ENCODE measurements at regions not wholly inside any gene's neighbourhood (a gene's known extent, or its start where the extent isn't known, plus 50 kb on each side); places are given as distances from the start of the nearest gene placed in this dataset.

GRCh38 chr4:130131536-130131935, 1035.6 kb downstream of the C4orf33 start:
- DNase-seq (ENCODE audit: low read depth in 1 of 2, low spot score in 1 of 2), result no peak

- DNase-seq (ENCODE audit: low read depth in 1 of 2, low spot score in 1 of 2), result no peak
Observed at GRCh38 chr4:130141651-130142050, 1045.7 kb downstream of the C4orf33 start.

- DNase-seq (ENCODE audit: low read depth in 1 of 2, low spot score in 1 of 2), result no peak
Observed at GRCh38 chr4:130143656-130144055, 1047.7 kb downstream of the C4orf33 start.

GRCh38 chr4:130146773-130147172, 1050.8 kb downstream of the C4orf33 start:
- no peak for DNase-seq (ENCODE audit: low read depth in 1 of 2, low spot score in 1 of 2)

GRCh38 chr4:130147641-130148040, 1051.7 kb downstream of the C4orf33 start:
- no peak for DNase-seq (ENCODE audit: low read depth in 1 of 2, low spot score in 1 of 2)

- DNase-seq (ENCODE audit: low read depth in 1 of 2, low spot score in 1 of 2), result no peak
Observed at GRCh38 chr4:130154901-130155300, 1058.9 kb downstream of the C4orf33 start.

GRCh38 chr4:130163701-130164100, 1067.7 kb downstream of the C4orf33 start:
- DNase-seq (ENCODE audit: low read depth in 1 of 2, low spot score in 1 of 2), result no peak

- no peak for DNase-seq (ENCODE audit: low read depth in 1 of 2, low spot score in 1 of 2)
Observed at GRCh38 chr4:130165381-130165780, 1069.4 kb downstream of the C4orf33 start.

GRCh38 chr4:130172156-130172555, 1076.2 kb downstream of the C4orf33 start:
- no peak for DNase-seq (ENCODE audit: low read depth in 1 of 2, low spot score in 1 of 2)

GRCh38 chr4:130178106-130178505, 1082.2 kb downstream of the C4orf33 start:
- no peak for DNase-seq (ENCODE audit: low read depth in 1 of 2, low spot score in 1 of 2)

- no peak for DNase-seq (ENCODE audit: low read depth in 1 of 2, low spot score in 1 of 2)
Observed at GRCh38 chr4:130183096-130183495, 1087.1 kb downstream of the C4orf33 start.

GRCh38 chr4:130183766-130184165, 1087.8 kb downstream of the C4orf33 start:
- DNase-seq (ENCODE audit: low read depth in 1 of 2, low spot score in 1 of 2), result no peak

- no peak for DNase-seq (ENCODE audit: low read depth in 1 of 2, low spot score in 1 of 2)
Observed at GRCh38 chr4:130185123-130185522, 1089.2 kb downstream of the C4orf33 start.

GRCh38 chr4:130186931-130187330, 1091.0 kb downstream of the C4orf33 start:
- DNase-seq (ENCODE audit: low read depth in 1 of 2, low spot score in 1 of 2), result no peak

GRCh38 chr4:130187587-130187986, 1091.6 kb downstream of the C4orf33 start:
- no peak for DNase-seq (ENCODE audit: low read depth in 1 of 2, low spot score in 1 of 2)

- DNase-seq (ENCODE audit: low read depth in 1 of 2, low spot score in 1 of 2), result no peak
Observed at GRCh38 chr4:130192787-130193186, 1096.8 kb downstream of the C4orf33 start.

GRCh38 chr4:130197946-130198345, 1102.0 kb downstream of the C4orf33 start:
- DNase-seq (ENCODE audit: low read depth in 1 of 2, low spot score in 1 of 2), result no peak

GRCh38 chr4:130203571-130203970, 1107.6 kb downstream of the C4orf33 start:
- no peak for DNase-seq (ENCODE audit: low read depth in 1 of 2, low spot score in 1 of 2)

- no peak for DNase-seq (ENCODE audit: low read depth in 1 of 2, low spot score in 1 of 2)
Observed at GRCh38 chr4:130210864-130211263, 1114.9 kb downstream of the C4orf33 start.

GRCh38 chr4:130214268-130214667, 1118.3 kb downstream of the C4orf33 start:
- no peak for DNase-seq (ENCODE audit: low read depth in 1 of 2, low spot score in 1 of 2)

- DNase-seq (ENCODE audit: low read depth in 1 of 2, low spot score in 1 of 2), result no peak
Observed at GRCh38 chr4:130233377-130234047, 1137.6 kb downstream of the C4orf33 start.

- DNase-seq (ENCODE audit: low read depth in 1 of 2, low spot score in 1 of 2), result no peak
Observed at GRCh38 chr4:130238121-130238520, 1142.2 kb downstream of the C4orf33 start.

- no peak for DNase-seq (ENCODE audit: low read depth in 1 of 2, low spot score in 1 of 2)
Observed at GRCh38 chr4:130249002-130249401, 1153.0 kb downstream of the C4orf33 start.
